ENCODE measurements at regions not wholly inside any gene's neighbourhood (a gene's known extent, or its start where the extent isn't known, plus 50 kb on each side); places are given as distances from the start of the nearest gene placed in this dataset.

GRCh38 chr3:106588739-106589138, 719.9 kb upstream of the CBLB start:
- DNase-seq (no peak), ATAC-seq (no peak)
- no peaks in the 10 kb centered on the region for H3K4me1 ChIP-seq (ENCODE audit: control insufficient read depth, insufficient read depth, low read length)

GRCh38 chr3:106589311-106589942, 720.6 kb upstream of the CBLB start:
- no peaks in the 10 kb centered on the region for H3K4me1 ChIP-seq (ENCODE audit: control insufficient read depth, insufficient read depth, low read length)
- ATAC-seq (no peak), DNase-seq (no peak)
- no peak overlapping the region for H3K27ac ChIP-seq (ENCODE audit: low read length)
- WGBS: 92% methylated on average over 5 of the region's 5 CpGs
- intact Hi-C loops (cut with DNase I): no loop called here
- H3K27me3 ChIP-seq (ENCODE audit: control insufficient read depth, insufficient read depth): no peaks in the 10 kb centered on the region
- H3K9me3 ChIP-seq (ENCODE audit: control insufficient read depth, low read length): no peaks in the 10 kb centered on the region
- no peak overlapping the region for H3K4me3 ChIP-seq (ENCODE audit: low read length)

More at GRCh38 chr3:106588739-106589138, 719.9 kb upstream of the CBLB start:
- no peak overlapping the region for H3K4me3 ChIP-seq (ENCODE audit: low read length)
- H3K9me3 ChIP-seq (ENCODE audit: control insufficient read depth, low read length): no peaks in the 10 kb centered on the region
- no peaks in the 10 kb centered on the region for H3K27me3 ChIP-seq (ENCODE audit: control insufficient read depth, insufficient read depth)
- H3K27ac ChIP-seq (ENCODE audit: low read length): no peak overlapping the region
- intact Hi-C loops (cut with DNase I): no loop called here
- 92% methylated on average over 1 of the region's 1 CpG for whole genome bisulfite sequencing

GRCh38 chr3:106590216-106590615, 721.4 kb upstream of the CBLB start:
- WGBS: 27% methylated on average over 1 of the region's 1 CpG
- H3K27me3 ChIP-seq (ENCODE audit: control insufficient read depth, insufficient read depth): no peaks in the 10 kb centered on the region
- H3K9me3 ChIP-seq (ENCODE audit: control insufficient read depth, low read length): no peaks in the 10 kb centered on the region
- intact Hi-C loops (cut with DNase I): no loop called here
- no peak overlapping the region for H3K27ac ChIP-seq (ENCODE audit: low read length)
- DNase-seq (no peak), ATAC-seq (no peak)
- H3K4me3 ChIP-seq (ENCODE audit: low read length): no peak overlapping the region
- no peaks in the 10 kb centered on the region for H3K4me1 ChIP-seq (ENCODE audit: control insufficient read depth, insufficient read depth, low read length)

GRCh38 chr3:106593381-106593780, 724.6 kb upstream of the CBLB start:
- no peaks in the 10 kb centered on the region for H3K4me1 ChIP-seq (ENCODE audit: control insufficient read depth, insufficient read depth, low read length)
- H3K27me3 ChIP-seq (ENCODE audit: control insufficient read depth, insufficient read depth): no peaks in the 10 kb centered on the region
- H3K9me3 ChIP-seq (ENCODE audit: control insufficient read depth, low read length): no peaks in the 10 kb centered on the region
- DNase-seq (no peak), ATAC-seq (no peak)
- no peak overlapping the region for H3K27ac ChIP-seq (ENCODE audit: low read length)
- intact Hi-C loops (cut with DNase I): no loop called here
- 83% methylated on average over 2 of the region's 2 CpGs for WGBS
- H3K4me3 ChIP-seq (ENCODE audit: low read length): no peak overlapping the region

GRCh38 chr3:106609666-106610301, 741.0 kb upstream of the CBLB start:
- Histone ChIP-seq H3K4me3 (ENCODE audit: low read length) (no peak overlapping the region), H3K27ac (ENCODE audit: low read length) (no peak overlapping the region), H3K4me1 (ENCODE audit: control insufficient read depth, insufficient read depth, low read length) (no peaks in the 10 kb centered on the region), H3K27me3 (ENCODE audit: control insufficient read depth, insufficient read depth) (no peaks in the 10 kb centered on the region), H3K9me3 (ENCODE audit: control insufficient read depth, low read length) (no peaks in the 10 kb centered on the region)
- DNase-seq (peak in 2 of 3 donors; percentile 19 to 25), ATAC-seq (peak; percentile 64 to 74)
- 10% methylated on average over 2 of the region's 2 CpGs for WGBS
- intact Hi-C loops (cut with DNase I): loop anchor here in 2 of 4 donors (10.0 kb wide), 1 partner anchor 925 kb away; no protein-coding TSS in a partner anchor

GRCh38 chr3:106610362-106610959, 741.6 kb upstream of the CBLB start:
- WGBS: 68% methylated on average over 2 of the region's 2 CpGs
- DNase-seq (no peak), ATAC-seq (no peak)
- H3K27ac ChIP-seq (ENCODE audit: low read length): no peak overlapping the region
- H3K4me1 ChIP-seq (ENCODE audit: control insufficient read depth, insufficient read depth, low read length): no peaks in the 10 kb centered on the region
- no peak overlapping the region for H3K4me3 ChIP-seq (ENCODE audit: low read length)
- intact Hi-C loops (cut with DNase I): loop anchor here in 1 of 4 donors (10.0 kb wide), 1 partner anchor 926 kb away; no protein-coding TSS in a partner anchor
- H3K27me3 ChIP-seq (ENCODE audit: control insufficient read depth, insufficient read depth): no peaks in the 10 kb centered on the region
- H3K9me3 ChIP-seq (ENCODE audit: control insufficient read depth, low read length): no peaks in the 10 kb centered on the region

GRCh38 chr3:106611116-106611515, 742.3 kb upstream of the CBLB start:
- 91% methylated on average over 1 of the region's 1 CpG for WGBS
- intact Hi-C loops (cut with DNase I): loop anchor here in 1 of 4 donors (10.0 kb wide), 1 partner anchor 926 kb away; no protein-coding TSS in a partner anchor
- H3K4me1 ChIP-seq (ENCODE audit: control insufficient read depth, insufficient read depth, low read length): no peaks in the 10 kb centered on the region
- H3K27ac ChIP-seq (ENCODE audit: low read length): no peak overlapping the region
- no peak overlapping the region for H3K4me3 ChIP-seq (ENCODE audit: low read length)
- no peaks in the 10 kb centered on the region for H3K9me3 ChIP-seq (ENCODE audit: control insufficient read depth, low read length)
- no peak for DNase-seq
- ATAC-seq: no peak
- no peaks in the 10 kb centered on the region for H3K27me3 ChIP-seq (ENCODE audit: control insufficient read depth, insufficient read depth)

- no peaks in the 10 kb centered on the region for H3K27me3 ChIP-seq (ENCODE audit: control insufficient read depth, insufficient read depth)
- ATAC-seq (peak; percentile 47 to 49), DNase-seq (no peak)
- no peaks in the 10 kb centered on the region for H3K9me3 ChIP-seq (ENCODE audit: control insufficient read depth, low read length)
- intact Hi-C loops (cut with DNase I): loop anchor here in 1 of 4 donors (10.0 kb wide), 1 partner anchor 927 kb away; no protein-coding TSS in a partner anchor
- no peak overlapping the region for H3K27ac ChIP-seq (ENCODE audit: low read length)
- H3K4me1 ChIP-seq (ENCODE audit: control insufficient read depth, insufficient read depth, low read length): no peaks in the 10 kb centered on the region
- H3K4me3 ChIP-seq (ENCODE audit: low read length): no peak overlapping the region
Measured at GRCh38 chr3:106611841-106612240, 743.0 kb upstream of the CBLB start.

- no peaks in the 10 kb centered on the region for H3K4me1 ChIP-seq (ENCODE audit: control insufficient read depth, insufficient read depth, low read length)
- no peak overlapping the region for H3K4me3 ChIP-seq (ENCODE audit: low read length)
- 69% methylated on average over 3 of the region's 3 CpGs for WGBS
- no peaks in the 10 kb centered on the region for H3K27me3 ChIP-seq (ENCODE audit: control insufficient read depth, insufficient read depth)
- intact Hi-C loops (cut with DNase I): loop anchor here in 1 of 4 donors (10.0 kb wide), 1 partner anchor 932 kb away; no protein-coding TSS in a partner anchor
- no peaks in the 10 kb centered on the region for H3K9me3 ChIP-seq (ENCODE audit: control insufficient read depth, low read length)
- DNase-seq (no peak), ATAC-seq (no peak)
- no peak overlapping the region for H3K27ac ChIP-seq (ENCODE audit: low read length)
Measured at GRCh38 chr3:106616556-106616955, 747.7 kb upstream of the CBLB start.

GRCh38 chr3:106617276-106617675, 748.5 kb upstream of the CBLB start:
- H3K4me3 ChIP-seq (ENCODE audit: low read length): no peak overlapping the region
- no peaks in the 10 kb centered on the region for H3K27me3 ChIP-seq (ENCODE audit: control insufficient read depth, insufficient read depth)
- ATAC-seq (no peak), DNase-seq (no peak)
- intact Hi-C loops (cut with DNase I): loop anchor here in 1 of 4 donors (10.0 kb wide), 1 partner anchor 932 kb away; no protein-coding TSS in a partner anchor
- 73% methylated on average over 2 of the region's 2 CpGs for WGBS
- H3K9me3 ChIP-seq (ENCODE audit: control insufficient read depth, low read length): no peaks in the 10 kb centered on the region
- H3K27ac ChIP-seq (ENCODE audit: low read length): no peak overlapping the region
- no peaks in the 10 kb centered on the region for H3K4me1 ChIP-seq (ENCODE audit: control insufficient read depth, insufficient read depth, low read length)

- H3K4me3 ChIP-seq (ENCODE audit: low read length): no peak overlapping the region
- WGBS: 99% methylated on average over 1 of the region's 1 CpG
- H3K27ac ChIP-seq (ENCODE audit: low read length): no peak overlapping the region
- intact Hi-C loops (cut with DNase I): no loop called here
- DNase-seq (no peak), ATAC-seq (no peak)
- no peaks in the 10 kb centered on the region for H3K27me3 ChIP-seq (ENCODE audit: control insufficient read depth, insufficient read depth)
- H3K4me1 ChIP-seq (ENCODE audit: control insufficient read depth, insufficient read depth, low read length): no peaks in the 10 kb centered on the region
- no peaks in the 10 kb centered on the region for H3K9me3 ChIP-seq (ENCODE audit: control insufficient read depth, low read length)
Measured at GRCh38 chr3:106620646-106621045, 751.8 kb upstream of the CBLB start.

All from right cardiac atrium (tissue), 5 donors.